Tibial nerve (tissue), 3 donors: ENCODE measurements at regions not wholly inside any gene's neighbourhood (a gene's known extent, or its start where the extent isn't known, plus 50 kb on each side); places are given as distances from the start of the nearest gene placed in this dataset.

ENCODE experiments used
- POLR2A ChIP-seq, 2 donors: fragments of 450-650 bp; IDR thresholded peaks; one replicate each; pipeline ENCODE4 v1.6.1; 2017; ENCODE audit warnings: antibody characterized with exemption in 2 of 2, mild to moderate bottlenecking in 2 of 2, moderate library complexity in 2 of 2
- TF ChIP-seq, protein P1 (sequence below), 5 experiments: fragments of 200-600 bp in 3 of 5; fragments of 450-650 bp in 2 of 5; sonication (generic) in 3 of 5; IDR thresholded peaks; one replicate each; pipeline ENCODE4 v1.5.1; 2016 to 2019; ENCODE audit warnings: antibody characterized with exemption in 5 of 5, mild to moderate bottlenecking in 3 of 5, moderate library complexity in 2 of 5

DNA sequence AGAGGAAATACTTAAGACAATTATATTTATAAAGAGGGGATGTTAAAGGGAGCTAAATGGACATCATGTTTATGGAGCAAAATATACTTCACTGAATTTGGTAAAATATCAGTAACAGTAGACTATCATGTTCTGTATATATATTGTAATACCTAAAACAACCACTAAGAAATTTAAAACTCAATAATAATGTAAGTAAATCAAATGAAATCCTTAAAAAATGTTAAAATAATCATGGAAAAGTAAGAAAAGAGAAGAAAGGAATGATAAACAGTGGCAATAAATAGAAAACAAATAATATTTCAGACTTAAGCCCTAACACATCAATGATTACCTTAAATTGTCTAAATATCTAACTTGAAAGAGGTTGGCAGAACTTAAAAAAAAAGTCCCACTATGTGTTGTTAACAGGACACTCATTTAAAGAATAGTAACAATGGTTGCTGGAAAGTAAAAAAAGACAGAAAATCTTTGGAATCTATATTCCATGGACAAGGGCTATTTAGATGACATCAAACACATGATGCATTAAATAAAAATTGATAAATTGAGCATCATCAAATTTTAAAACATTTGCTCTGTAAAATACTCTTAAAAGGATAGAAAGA is 842.2 kb upstream of the MAP3K7 start:
- TF ChIP-seq, protein P1, sequence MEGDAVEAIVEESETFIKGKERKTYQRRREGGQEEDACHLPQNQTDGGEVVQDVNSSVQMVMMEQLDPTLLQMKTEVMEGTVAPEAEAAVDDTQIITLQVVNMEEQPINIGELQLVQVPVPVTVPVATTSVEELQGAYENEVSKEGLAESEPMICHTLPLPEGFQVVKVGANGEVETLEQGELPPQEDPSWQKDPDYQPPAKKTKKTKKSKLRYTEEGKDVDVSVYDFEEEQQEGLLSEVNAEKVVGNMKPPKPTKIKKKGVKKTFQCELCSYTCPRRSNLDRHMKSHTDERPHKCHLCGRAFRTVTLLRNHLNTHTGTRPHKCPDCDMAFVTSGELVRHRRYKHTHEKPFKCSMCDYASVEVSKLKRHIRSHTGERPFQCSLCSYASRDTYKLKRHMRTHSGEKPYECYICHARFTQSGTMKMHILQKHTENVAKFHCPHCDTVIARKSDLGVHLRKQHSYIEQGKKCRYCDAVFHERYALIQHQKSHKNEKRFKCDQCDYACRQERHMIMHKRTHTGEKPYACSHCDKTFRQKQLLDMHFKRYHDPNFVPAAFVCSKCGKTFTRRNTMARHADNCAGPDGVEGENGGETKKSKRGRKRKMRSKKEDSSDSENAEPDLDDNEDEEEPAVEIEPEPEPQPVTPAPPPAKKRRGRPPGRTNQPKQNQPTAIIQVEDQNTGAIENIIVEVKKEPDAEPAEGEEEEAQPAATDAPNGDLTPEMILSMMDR (IDR thresholded peaks at IDR 0.05): no peak
- TF ChIP-seq POLR2A (IDR thresholded peaks at IDR 0.05): no peak
